Lower leg skin (tissue), 4 donors: ENCODE measurements at regions not wholly inside any gene's neighbourhood (a gene's known extent, or its start where the extent isn't known, plus 50 kb on each side); places are given as distances from the start of the nearest gene placed in this dataset.

Experiments used
- DNase-seq, 2 donors: peaks; one replicate each; pipeline ENCODE4 v3.0.0-alpha.2; 2019; ENCODE audit warnings: low spot score in 2 of 2
- H3K4me3 ChIP-seq: fragments of 200-600 bp; sonication (generic); 2 replicates; pipeline ENCODE4 v1.5.1; 2017; ENCODE audit warnings: mild to moderate bottlenecking, low read depth; ENCODE audit not compliant: poor library complexity, severe bottlenecking
- CTCF ChIP-seq, 3 donors: fragments of 450-650 bp; IDR thresholded peaks; one replicate each; pipeline ENCODE4 v1.5.1; 2016; ENCODE audit warnings: antibody characterized with exemption in 3 of 3, mild to moderate bottlenecking in 3 of 3, moderate library complexity in 2 of 3
- POLR2A ChIP-seq, 2 donors: fragments of 450-650 bp; IDR thresholded peaks; one replicate each; pipeline ENCODE4 v1.6.1; 2016 to 2017; ENCODE audit warnings: antibody characterized with exemption in 2 of 2, mild to moderate bottlenecking in 1 of 2, moderate library complexity in 1 of 2
- WGBS, 2 donors: methylation state at CpG; one replicate each; pipeline ENCODE4 v1.1.5; 2018; 5-methylcytosine and 5-hydroxymethylcytosine counted together
- intact Hi-C: fragments of 100-400 bp; cut with DNase I; formaldehyde crosslinking; loops from one replicate; pipeline ENCODE4 v1.15.0; 2023; ENCODE audit warnings: low total_unique reads

DNA sequence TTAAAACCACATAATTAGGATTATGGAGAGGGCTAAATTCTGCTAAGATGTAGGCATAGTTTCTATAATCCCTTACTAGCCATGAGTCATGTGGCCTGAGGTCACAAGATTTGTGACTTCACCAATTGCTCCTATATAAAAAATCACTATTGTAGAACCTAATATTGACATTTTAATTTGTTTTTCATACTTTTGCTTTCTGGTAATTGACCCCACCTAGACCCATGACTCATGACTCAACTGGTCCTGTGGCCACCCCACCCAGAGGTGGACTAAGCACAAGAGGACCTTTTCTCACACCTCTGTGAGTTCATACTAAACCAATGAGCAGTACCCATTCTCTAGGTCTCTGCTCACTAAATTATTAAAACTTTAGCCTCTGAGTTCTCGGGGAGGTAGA lies 1567.5 kb upstream of the LRRTM1 start:
- TF ChIP-seq POLR2A (IDR thresholded peaks at IDR 0.05) = no peak
- no peak for TF ChIP-seq CTCF (IDR thresholded peaks at IDR 0.05)
- no peak overlapping the region for H3K4me3 ChIP-seq
- DNase-seq = no peak
- intact Hi-C loops = no loop called here
- 93 to 94% methylated on average over 1 of the region's 1 CpG for WGBS, 2 donors

GRCh38 chr2:81870119-81870518 lies 1565.6 kb upstream of the LRRTM1 start:
- TF ChIP-seq CTCF (IDR thresholded peaks at IDR 0.05) = no peak
- no peak for TF ChIP-seq POLR2A (IDR thresholded peaks at IDR 0.05)
- no peak overlapping the region for H3K4me3 ChIP-seq
- intact Hi-C loops = no loop called here
- 76 to 84% methylated on average over 1 of the region's 1 CpG for WGBS, 2 donors
- no peak for DNase-seq

GRCh38 chr2:81858998-81859397 lies 1554.4 kb upstream of the LRRTM1 start:
- no peak for DNase-seq
- 43 to 48% methylated on average over 3 of the region's 3 CpGs for WGBS, 2 donors
- intact Hi-C loops = no loop called here
- no peak overlapping the region for H3K4me3 ChIP-seq
- TF ChIP-seq POLR2A (IDR thresholded peaks at IDR 0.05) (no peak), CTCF (IDR thresholded peaks at IDR 0.05) (no peak)

DNA sequence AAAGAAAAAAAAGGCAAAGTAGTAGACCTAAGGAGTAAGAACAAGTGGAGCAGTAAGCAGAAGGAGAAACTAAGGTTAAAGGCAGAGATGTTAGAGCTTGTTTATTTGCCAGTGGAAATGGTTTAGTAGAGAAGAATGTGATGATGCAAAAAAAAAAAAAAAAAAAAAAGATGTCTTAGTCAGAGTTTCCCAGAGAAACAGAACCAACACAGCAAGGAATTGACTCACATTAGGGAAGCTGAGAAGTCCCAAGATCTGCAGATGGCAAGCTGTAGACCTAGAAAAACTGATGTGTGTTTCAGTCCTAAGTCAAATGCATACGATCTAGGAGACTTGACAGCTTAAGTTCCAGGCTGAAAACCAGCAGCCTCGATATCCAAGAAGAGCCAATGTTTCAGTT lies 1548.8 kb upstream of the LRRTM1 start:
- TF ChIP-seq POLR2A (IDR thresholded peaks at IDR 0.05) = no peak
- intact Hi-C loops = no loop called here
- no peak overlapping the region for H3K4me3 ChIP-seq
- WGBS, 2 donors = 75 to 84% methylated on average over 2 of the region's 2 CpGs
- DNase-seq = no peak

GRCh38 chr2:81852651-81853050 lies 1548.1 kb upstream of the LRRTM1 start:
- 91 to 93% methylated on average over 2 of the region's 2 CpGs for WGBS, 2 donors
- no peak for DNase-seq
- intact Hi-C loops = no loop called here
- no peak overlapping the region for H3K4me3 ChIP-seq
- TF ChIP-seq POLR2A (IDR thresholded peaks at IDR 0.05) (no peak), CTCF (IDR thresholded peaks at IDR 0.05) (no peak)

DNA sequence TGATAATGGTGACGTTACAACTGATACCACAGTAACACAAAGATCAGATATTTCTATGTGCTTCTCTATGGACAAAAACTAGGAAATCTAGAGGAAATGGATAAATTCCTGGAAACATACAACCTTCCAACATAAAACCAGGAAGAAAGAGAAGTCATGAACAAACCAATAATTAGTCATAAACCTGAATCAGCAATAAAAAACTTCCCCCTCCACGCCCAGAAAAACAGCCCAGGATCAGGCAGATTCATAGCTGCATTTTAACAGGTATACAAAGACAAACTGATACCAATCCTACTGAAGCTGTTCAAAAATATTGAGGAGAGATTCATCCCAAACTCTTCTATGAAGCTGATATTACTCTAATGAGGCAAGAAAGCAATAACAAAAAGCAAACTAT lies 1535.2 kb upstream of the LRRTM1 start:
- no peak overlapping the region for H3K4me3 ChIP-seq
- DNase-seq = no peak
- intact Hi-C loops = no loop called here
- WGBS, 2 donors = 55 to 61% methylated on average over 2 of the region's 2 CpGs
- TF ChIP-seq CTCF (IDR thresholded peaks at IDR 0.05) (no peak), POLR2A (IDR thresholded peaks at IDR 0.05) (no peak)
